HG03103 (cell line): ENCODE measurements at regions not wholly inside any gene's neighbourhood (a gene's known extent, or its start where the extent isn't known, plus 50 kb on each side); places are given as distances from the start of the nearest gene placed in this dataset.

Source experiments
- ATAC-seq: cut with Tn5 transposase; IDR thresholded peaks from one replicate; pipeline ENCODE4 v1.9.1; 2021; ENCODE audit warnings: low read depth; ENCODE audit not compliant: unreplicated experiment

- no peak for ATAC-seq
Observed at GRCh38 chr20:58162986-58163385, 65.5 kb downstream of the ANKRD60 start.

GRCh38 chr20:58161192-58161591, 67.3 kb downstream of the ANKRD60 start:
- ATAC-seq: no peak

- ATAC-seq: no peak
Observed at GRCh38 chr20:58160451-58161061, 67.9 kb downstream of the ANKRD60 start.

GRCh38 chr20:58155148-58155925, 73.1 kb downstream of the ANKRD60 start:
- ATAC-seq: no peak

- no peak for ATAC-seq
Observed at GRCh38 chr20:58154113-58154512, 74.3 kb downstream of the ANKRD60 start.

- ATAC-seq: no peak
Observed at GRCh38 chr20:58153121-58153520, 75.3 kb downstream of the ANKRD60 start.

- no peak for ATAC-seq
Observed at GRCh38 chr20:58150772-58151171, 77.7 kb downstream of the ANKRD60 start.

- no peak for ATAC-seq
Observed at GRCh38 chr20:58149437-58150091, 78.9 kb downstream of the ANKRD60 start.

GRCh38 chr20:58148891-58149290, 79.6 kb downstream of the ANKRD60 start:
- ATAC-seq: no peak

- ATAC-seq: no peak
Observed at GRCh38 chr20:58147628-58148370, 80.7 kb downstream of the ANKRD60 start.

GRCh38 chr20:58146746-58147140, 81.7 kb downstream of the ANKRD60 start:
- no peak for ATAC-seq

- no peak for ATAC-seq
Observed at GRCh38 chr20:58146081-58146745, 82.2 kb downstream of the ANKRD60 start.

GRCh38 chr20:58145506-58146080, 82.9 kb downstream of the ANKRD60 start:
- no peak for ATAC-seq

- ATAC-seq: no peak
Observed at GRCh38 chr20:58144096-58144495, 84.4 kb downstream of the ANKRD60 start.

GRCh38 chr20:58143531-58143930, 84.9 kb downstream of the ANKRD60 start:
- ATAC-seq: no peak

- ATAC-seq: no peak
Observed at GRCh38 chr20:58142843-58143185, 85.6 kb downstream of the ANKRD60 start.

- ATAC-seq: no peak
Observed at GRCh38 chr20:58141971-58142842, 86.2 kb downstream of the ANKRD60 start.

- no peak for ATAC-seq
Observed at GRCh38 chr20:58141496-58141895, 87.0 kb downstream of the ANKRD60 start.

GRCh38 chr20:58140787-58141425, 87.5 kb downstream of the ANKRD60 start:
- ATAC-seq: no peak
